NCI-H748 treated with DMSO at 0.1 percent for 48 hours (cell line): ENCODE measurements at regions not wholly inside any gene's neighbourhood (a gene's known extent, or its start where the extent isn't known, plus 50 kb on each side); places are given as distances from the start of the nearest gene placed in this dataset.
"Not testable (repeated sequence)": the region's sequence is repeated elsewhere in the genome, so short reads cannot be mapped to it uniquely, and the experiment has no call there.

Source experiments
- DNase-seq: peaks from one replicate; lab custom pipeline; 2025; lab: John Stamatoyannopoulos, UW

- no peak for DNase-seq
Measured at GRCh38 chr5:174793684-174794328, 69.4 kb downstream of the MSX2 start.

DNA sequence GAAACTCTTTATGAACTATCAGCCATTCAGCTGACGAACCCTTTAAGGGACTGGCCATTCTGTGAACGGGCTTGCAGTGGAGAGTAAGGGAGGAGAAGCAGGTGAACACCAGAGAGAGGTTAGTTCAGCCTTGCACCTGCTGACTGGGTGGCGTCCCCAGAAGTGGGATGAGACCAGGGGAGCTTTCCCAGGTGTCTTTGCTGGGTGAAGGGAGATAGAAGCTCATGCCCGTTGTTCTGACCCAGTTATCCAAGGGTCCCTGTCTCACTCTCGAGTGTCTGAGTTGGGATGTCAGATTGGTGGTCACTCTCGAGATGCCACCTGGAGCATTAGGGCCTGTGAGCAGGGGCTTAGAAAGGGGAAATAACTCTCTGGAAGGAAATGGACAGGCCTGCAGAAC, 68.7 kb downstream of the MSX2 start:
- DNase-seq = no peak

DNA sequence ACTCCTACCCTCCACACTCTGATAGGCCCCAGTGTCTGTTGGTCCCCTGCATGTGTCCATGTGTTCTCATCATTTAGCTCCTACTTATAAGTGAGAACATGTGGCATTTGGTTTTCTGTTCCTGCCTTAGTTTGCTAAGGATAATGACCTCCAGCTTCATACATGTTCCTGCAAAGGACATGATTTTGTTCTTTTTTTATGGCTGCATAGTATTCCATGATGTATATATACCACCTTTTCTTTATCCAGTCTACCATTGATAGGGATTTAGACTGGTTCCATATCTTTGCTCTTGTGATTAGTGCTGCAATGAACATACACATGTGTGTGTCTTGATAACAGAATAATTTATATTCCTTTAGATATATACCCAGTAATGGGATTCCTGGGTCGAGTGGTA, 67.9 kb downstream of the MSX2 start:
- DNase-seq = not testable (repeated sequence)

DNA sequence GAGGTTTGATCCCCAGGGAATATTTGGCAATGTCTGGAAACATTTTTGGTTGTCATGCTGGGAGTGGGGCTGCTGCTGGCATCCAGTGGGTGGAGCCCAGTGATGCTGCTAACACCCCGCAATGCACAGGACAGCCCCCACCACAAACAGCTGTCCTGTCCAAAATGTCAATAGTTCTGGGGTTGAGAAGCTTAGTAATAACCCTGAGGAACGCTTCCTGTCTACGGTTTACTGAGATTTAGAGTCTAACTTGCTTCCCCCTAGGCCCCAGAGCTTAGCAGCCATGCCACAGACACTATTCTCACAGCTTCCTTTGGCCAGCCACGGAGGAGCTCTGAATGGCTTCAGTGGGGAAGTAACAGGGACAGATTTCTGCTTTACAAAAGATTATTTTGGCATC, 66.5 kb downstream of the MSX2 start:
- DNase-seq = no peak

GRCh38 chr5:174789596-174789995, 65.2 kb downstream of the MSX2 start:
- no peak for DNase-seq

GRCh38 chr5:174785120-174785680, 60.8 kb downstream of the MSX2 start:
- DNase-seq = no peak
